MV-4-11 (cell line): ENCODE measurements at regions not wholly inside any gene's neighbourhood (a gene's known extent, or its start where the extent isn't known, plus 50 kb on each side); places are given as distances from the start of the nearest gene placed in this dataset.
A peak's percentile ranks its signal among the peaks of the same experiment; 100 is the strongest.
"Not testable (repeated sequence)": the region's sequence is repeated elsewhere in the genome, so short reads cannot be mapped to it uniquely, and the experiment has no call there.

ENCODE experiments used
- DNase-seq: peaks from one replicate; lab custom pipeline; 2025; lab: John Stamatoyannopoulos, UW

- DNase-seq, result no peak
Observed at GRCh38 chr4:34854451-34854850, 1389.9 kb downstream of the ARAP2 start.

- no peak for DNase-seq
Observed at GRCh38 chr4:34861666-34862065, 1382.6 kb downstream of the ARAP2 start.

- no peak for DNase-seq
Observed at GRCh38 chr4:34878961-34879360, 1365.4 kb downstream of the ARAP2 start.

GRCh38 chr4:34880246-34880645, 1364.1 kb downstream of the ARAP2 start:
- no peak for DNase-seq

GRCh38 chr4:34891892-34892291, 1352.4 kb downstream of the ARAP2 start:
- DNase-seq, result no peak

- no peak for DNase-seq
Observed at GRCh38 chr4:34893382-34893781, 1350.9 kb downstream of the ARAP2 start.

- DNase-seq, result peak; percentile 58
Observed at GRCh38 chr4:34920032-34920431, 1324.3 kb downstream of the ARAP2 start.

GRCh38 chr4:34921391-34921790, 1322.9 kb downstream of the ARAP2 start:
- DNase-seq, result no peak

- DNase-seq, result no peak
Observed at GRCh38 chr4:34922325-34922724, 1322.0 kb downstream of the ARAP2 start.

- DNase-seq, result no peak
Observed at GRCh38 chr4:34932591-34932990, 1311.7 kb downstream of the ARAP2 start.

GRCh38 chr4:34935739-34936138, 1308.6 kb downstream of the ARAP2 start:
- DNase-seq, result no peak

GRCh38 chr4:34939073-34939472, 1305.2 kb downstream of the ARAP2 start:
- no peak for DNase-seq

GRCh38 chr4:34943741-34944386, 1300.5 kb downstream of the ARAP2 start:
- DNase-seq, result no peak

- no peak for DNase-seq
Observed at GRCh38 chr4:34950926-34951325, 1293.4 kb downstream of the ARAP2 start.

GRCh38 chr4:34953145-34953799, 1291.0 kb downstream of the ARAP2 start:
- no peak for DNase-seq

GRCh38 chr4:34964613-34965012, 1279.7 kb downstream of the ARAP2 start:
- no peak for DNase-seq

GRCh38 chr4:34972189-34972588, 1272.1 kb downstream of the ARAP2 start:
- no peak for DNase-seq

- no peak for DNase-seq
Observed at GRCh38 chr4:34973650-34974312, 1270.5 kb downstream of the ARAP2 start.

GRCh38 chr4:34974313-34974680, 1270.0 kb downstream of the ARAP2 start:
- no peak for DNase-seq

GRCh38 chr4:35021222-35021621, 1223.1 kb downstream of the ARAP2 start:
- DNase-seq, result not testable (repeated sequence)

GRCh38 chr4:35025152-35025834, 1219.0 kb downstream of the ARAP2 start:
- no peak for DNase-seq

GRCh38 chr4:35038079-35038805, 1206.1 kb downstream of the ARAP2 start:
- DNase-seq, result no peak
